A204.1 (cell line): ENCODE measurements at regions not wholly inside any gene's neighbourhood (a gene's known extent, or its start where the extent isn't known, plus 50 kb on each side); places are given as distances from the start of the nearest gene placed in this dataset.

Experiments
- FAIRE-seq: peaks from 2 replicates; lab custom pipeline; 2012; peaks lifted over from hg19 to GRCh38; lab: Jason Lieb, UNC

DNA sequence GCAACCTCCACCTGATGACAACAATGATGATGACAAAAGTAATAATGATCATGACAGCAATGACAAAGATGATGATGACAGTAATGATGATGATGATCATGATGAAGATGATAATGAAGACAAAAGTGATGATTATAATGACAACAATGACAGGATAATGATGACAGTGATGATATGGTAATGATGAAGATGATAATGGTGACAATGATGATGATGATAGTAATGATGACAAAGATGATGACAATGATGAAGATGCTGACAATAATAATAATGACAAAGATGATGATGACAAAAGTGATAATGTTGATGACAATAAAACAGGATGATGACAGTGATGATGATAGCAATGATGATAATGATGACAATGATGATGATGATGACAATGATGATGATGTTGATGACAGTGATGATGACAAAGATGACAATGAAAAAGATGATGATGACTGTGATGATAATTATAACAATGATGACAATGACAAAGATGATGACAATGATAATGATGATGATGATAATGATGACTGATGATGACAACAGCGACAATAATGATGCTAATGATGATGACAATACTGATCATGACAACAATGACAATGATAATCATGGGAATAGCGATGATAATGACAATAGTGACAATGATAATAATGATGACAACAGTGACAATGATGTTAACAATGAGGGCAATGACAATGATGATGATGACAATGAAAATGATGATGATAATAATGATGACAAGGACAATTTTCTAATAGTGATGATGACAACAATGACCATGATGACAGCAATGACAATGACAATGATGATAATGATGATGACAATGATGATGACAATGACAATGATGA is 1106.5 kb upstream of the AUTS2 start:
- no peak for FAIRE-seq

DNA sequence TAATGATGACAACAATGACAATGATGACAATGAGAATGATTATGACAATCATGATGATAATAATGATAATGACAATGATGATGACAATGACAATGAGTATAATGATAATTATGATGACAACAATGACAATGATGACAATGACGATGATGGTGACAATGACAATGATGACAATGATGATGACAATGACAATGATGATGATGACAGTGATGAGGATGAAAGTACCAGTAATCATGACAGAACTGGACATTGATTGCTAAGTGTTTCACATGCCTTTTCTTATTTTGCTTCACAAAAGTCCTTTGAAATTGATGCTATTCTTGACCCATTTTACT is 1106.0 kb upstream of the AUTS2 start:
- FAIRE-seq = no peak

DNA sequence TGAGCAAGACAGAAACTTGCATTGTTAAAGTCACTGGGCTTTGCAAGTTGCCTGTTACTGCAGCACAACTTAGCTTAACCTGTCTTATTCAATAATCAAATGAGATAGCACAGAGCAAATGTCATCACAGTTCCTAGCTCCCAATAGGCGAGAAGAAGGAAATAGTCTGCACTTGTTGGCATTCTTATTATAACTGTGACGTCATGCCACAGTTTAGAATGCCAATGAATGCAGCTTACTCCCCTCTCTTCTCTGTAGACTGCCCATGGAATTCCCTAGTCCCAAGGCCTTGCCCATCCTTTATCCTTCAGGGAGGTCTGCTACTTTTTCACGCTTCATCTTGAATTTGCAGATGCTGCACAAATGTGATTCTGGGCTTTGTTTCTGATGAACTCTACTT is 1094.9 kb upstream of the AUTS2 start:
- FAIRE-seq = no peak

DNA sequence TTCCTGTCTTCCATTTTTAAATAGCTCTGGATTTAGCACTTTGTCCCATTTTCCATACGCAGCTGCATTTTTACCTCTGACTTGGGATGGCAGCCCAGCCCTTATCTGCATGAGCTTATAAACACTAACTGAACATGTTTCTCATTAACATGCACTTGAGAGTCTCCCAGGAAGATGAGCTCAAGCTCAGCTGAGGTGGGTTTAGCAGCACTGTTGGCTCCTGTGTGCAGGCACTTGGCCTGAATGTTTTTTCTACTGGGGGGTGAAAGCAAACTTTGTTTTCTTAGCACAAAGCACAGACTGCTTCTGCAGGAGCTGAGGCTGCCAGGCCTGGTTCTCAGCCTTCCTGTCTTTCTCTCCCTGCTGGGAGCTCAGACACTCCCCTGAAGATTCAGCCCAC is 1093.6 kb upstream of the AUTS2 start:
- FAIRE-seq = no peak

DNA sequence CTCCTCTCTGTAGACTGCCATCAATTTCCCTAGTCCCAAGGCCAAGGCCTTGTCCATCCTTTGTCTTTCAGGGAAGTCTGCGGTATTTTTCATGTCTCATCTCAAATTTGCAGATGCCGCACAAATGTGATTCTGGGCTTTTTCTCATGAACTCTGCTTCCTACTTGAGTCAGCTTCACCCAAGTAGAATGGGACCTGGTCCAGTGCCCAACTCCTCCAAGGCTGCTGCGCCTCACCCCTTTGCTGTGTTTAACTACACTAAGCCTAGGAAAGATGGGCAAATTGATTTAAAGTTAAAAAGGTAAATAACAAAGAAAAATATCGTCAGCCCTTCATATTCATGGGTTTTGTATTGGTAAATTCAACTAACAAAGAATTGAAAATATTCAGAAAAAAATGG is 1092.6 kb upstream of the AUTS2 start:
- FAIRE-seq = no peak

DNA sequence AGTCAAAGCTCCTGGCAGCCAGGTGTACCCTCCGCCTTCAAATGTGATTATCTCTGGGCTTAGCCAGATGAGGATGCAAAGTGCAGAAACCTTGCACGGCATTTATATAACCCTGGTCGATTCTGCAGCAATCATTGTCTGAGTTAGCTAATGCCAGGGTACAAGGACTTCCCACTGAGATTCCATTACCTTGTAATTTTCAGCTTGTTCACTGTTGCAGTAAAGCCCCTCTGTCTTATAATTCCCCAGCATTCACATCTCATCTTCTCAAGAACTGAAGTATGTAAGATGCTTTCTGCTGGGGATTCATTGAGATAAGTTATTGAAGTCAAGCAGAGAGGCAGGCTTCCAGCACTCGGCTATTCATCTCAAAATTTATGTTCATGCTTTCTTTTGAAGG is 1090.6 kb upstream of the AUTS2 start:
- no peak for FAIRE-seq

DNA sequence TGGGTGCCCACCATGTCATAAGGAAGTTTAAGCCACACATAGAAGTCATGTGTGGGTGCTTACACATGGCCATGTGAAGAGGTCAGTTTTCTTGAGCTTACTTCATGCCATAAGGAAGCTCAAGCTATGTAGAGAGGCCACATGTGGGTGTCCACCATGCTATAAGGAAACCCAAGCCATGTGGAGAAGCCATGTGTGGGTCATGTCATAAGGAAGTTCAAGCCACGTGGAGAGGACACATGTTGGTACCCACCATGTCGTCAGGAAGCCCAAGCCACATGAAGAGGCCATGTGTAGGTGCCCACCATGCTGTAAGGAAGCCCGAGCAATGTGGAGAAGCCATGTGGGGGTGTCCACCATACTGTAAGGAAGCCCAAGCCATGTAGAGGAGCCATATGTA is 1089.2 kb upstream of the AUTS2 start:
- no peak for FAIRE-seq

DNA sequence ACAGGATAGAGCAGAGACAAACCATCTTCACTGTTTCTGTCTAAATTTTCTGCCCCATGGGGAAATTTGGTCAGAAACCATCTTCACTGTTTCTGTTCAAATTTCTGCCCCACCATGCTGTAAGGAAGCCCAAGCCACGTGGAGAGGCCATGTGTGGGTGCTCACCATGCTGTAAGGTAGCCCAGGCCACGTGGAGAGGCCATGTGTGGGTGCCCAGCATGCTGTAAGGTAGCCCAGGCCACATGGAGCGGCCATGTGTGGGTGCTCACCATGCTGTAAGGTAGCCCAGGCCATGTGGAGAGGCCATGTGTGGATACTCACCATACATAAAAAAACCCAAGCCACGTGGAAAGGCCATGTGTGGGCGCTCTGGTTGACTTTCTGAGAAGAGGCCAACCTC is 1088.7 kb upstream of the AUTS2 start:
- no peak for FAIRE-seq

DNA sequence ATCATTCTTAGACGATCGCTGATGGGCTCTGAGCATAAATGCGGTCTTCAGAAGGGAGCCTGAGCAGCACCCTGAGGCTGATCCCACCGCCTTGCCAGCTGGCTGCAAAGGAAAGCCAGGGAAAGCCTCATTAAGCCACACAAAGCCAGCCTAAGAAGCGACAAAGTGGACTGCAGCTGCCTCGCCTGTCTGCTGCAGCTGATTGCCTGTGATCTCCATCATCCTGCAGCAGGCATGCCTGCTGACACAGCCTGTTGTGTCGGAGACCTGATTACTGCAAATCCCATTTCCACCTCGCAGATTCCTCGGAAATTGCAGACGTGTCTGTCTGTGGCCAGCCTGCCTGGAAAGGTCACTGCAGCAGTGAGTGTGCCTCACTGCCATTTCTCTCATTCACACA is 1087.0 kb upstream of the AUTS2 start:
- no peak for FAIRE-seq

DNA sequence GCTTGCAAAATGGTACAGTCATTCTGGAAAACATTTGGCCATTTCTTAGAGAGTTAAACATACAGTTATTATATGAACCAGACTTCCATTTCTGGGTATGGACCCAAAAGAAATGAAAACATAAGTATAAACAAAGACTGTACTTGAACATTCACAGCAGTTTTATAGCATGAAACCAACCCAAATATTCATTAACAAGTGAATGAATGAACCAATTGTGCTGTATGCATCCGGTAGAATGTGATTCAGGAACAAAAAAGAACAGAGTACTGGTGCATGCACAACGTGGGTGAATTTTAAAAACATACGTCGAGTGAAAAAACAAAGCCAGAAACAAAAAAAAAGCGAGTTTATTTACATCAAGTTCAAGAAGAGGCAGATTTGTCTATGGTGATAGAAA is 1085.8 kb upstream of the AUTS2 start:
- FAIRE-seq = no peak

DNA sequence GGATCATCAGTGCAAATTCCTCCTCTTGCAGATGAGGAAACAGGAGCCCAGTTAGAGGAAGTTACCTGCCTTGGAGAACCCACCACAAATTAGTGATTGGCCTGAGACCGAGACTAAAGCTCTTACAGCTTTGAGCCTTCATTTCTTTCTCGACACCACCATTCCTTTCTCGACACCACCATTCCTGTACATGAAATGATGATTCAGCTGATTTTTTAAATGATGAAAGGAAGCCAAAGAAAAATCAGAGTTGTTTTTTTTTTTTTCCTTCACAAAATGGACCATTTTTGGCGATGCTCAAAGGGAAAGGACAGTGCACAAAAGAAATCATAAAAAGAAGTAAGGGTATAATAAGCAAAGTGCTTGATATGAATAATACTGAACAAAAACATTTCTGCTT is 1080.2 kb upstream of the AUTS2 start:
- FAIRE-seq = no peak

DNA sequence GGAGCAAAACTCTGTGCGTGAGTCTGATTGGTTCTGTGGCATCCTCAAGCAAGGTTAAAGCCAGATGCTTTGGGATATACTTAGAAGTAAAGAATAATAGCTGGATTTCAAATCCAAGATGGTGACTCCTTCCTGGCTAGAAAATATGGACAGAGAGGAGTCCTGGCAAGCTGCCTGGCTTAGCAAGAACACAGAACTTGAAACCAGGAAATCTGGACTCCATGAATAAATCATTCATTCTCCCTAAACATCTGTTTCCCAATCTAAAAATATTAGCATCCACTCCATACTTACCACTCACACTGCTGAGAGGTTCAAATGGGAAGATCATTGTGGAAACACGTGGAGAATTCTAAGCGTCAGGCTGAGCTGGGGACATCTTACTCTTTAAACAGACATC is 1074.1 kb upstream of the AUTS2 start:
- no peak for FAIRE-seq

DNA sequence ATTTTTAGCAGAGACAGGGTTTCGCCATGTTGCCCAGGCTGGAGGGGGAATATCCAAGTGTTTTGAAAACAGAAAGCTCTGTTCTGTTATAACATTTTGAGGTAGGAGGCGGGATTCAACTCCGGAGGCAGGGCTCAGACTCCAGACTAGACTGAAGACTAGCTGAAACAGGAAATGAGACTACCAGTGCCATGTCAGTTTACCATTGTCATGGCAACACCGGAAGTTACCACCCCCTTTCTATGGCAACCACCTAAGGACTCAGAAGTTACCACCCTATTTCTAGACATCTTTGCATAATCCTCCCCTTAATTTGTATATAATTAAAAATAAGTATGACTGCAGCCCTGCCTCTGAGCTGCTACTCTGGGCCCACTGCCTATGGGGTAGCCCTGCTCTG is 1069.1 kb upstream of the AUTS2 start:
- FAIRE-seq = no peak

DNA sequence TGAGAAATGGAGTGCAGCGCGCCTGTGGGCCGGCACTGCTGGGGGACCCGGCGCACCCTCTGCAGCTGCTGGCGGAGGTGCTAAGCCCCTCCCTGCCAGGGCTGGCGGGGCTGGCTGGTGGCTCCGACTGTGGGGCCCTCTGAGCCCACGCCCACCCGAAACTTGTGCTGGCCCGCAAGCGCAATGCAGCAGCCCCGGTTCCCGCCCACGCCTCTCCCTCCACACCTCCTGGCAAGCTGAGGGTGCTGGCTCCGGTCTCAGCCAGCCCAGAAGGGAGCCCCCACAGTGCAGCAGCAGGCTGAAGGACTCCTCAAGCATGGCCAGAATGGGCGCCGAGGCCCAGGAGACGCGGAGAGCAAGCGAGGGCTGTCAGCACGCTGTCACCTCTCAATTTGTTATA is 1063.0 kb upstream of the AUTS2 start:
- no peak for FAIRE-seq

DNA sequence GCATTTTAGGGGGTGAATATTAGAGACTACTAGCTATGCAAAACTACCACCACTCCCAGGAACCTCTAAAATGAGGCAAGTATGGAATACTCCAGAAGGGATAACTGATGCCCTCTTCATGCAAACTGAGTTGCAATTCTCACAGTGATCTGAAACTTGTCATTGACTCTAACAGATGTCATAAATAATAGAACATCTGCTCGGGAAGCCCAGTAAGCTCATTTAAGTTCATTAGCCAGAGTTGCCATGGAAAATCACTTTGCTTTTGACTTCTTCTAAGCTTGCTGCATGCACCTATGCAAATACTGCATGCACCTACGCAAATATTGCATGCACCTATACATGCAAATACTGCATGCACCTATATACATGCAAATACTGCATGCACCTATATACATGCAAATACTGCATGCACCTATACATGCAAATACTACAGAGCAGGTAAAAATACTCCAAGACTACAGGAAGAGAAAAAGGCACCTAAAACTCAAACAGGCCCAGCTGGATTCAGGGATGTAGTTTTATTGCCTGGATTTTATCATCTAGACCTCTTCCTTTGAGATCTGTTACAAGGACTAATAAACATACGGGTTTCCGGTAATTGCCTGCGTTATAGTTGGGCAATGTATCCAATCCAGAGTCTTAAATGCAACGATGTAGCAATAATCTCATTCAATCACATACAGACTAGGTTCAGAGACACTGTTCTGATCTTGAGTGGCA is 1061.1 kb upstream of the AUTS2 start:
- FAIRE-seq = no peak

DNA sequence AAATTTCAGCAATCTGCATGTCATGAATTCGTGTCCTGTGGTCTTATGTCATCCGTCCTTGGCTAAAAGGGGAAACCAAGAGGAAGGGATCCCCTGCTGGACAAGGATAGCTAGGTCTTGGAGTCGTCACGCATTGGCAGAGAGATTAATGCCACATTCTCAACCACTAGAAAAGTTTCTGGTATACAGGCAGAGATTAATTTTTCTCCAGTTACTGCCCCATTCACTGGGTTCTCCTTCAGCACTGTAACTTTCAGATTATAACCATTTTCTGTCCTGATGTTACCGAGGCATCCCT is 1060.6 kb upstream of the AUTS2 start:
- FAIRE-seq = no peak

DNA sequence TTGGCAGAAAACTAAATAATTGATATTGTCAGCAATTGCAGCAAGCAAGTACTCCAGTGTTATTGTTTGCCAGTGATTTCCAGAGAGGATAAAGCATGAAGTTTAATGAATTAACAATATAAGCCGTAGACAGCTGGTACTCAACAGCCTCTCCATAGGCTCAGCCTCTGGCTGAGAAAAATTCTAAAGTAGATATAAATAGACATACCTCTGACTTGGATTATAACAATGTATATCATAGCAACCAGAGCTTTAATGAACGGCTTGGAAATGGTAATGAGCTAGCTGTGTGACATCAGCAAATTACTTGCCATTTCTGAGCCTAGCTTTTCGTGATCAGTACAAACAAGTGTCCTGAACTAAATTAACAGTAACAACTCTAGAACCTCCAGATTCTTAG is 1055.4 kb upstream of the AUTS2 start:
- no peak for FAIRE-seq

DNA sequence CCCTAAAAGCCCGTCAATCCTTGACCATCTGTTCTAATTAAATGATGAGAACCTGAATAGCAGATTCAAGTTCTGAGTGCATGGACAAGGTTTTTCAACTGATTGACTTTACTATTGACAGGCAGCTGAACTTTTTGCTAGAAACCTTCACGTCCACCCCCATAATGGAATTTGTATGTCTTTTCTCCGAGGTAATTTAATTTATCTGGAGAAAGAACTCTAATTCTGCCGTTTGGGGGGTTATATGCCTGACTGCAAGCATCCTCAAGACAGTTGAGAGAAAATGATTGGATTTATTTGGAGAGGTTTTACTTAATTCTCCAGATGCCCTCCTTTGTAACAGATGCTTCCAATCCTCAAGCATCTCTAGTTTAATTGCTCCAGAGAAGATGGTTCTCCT is 1053.4 kb upstream of the AUTS2 start:
- FAIRE-seq = no peak

DNA sequence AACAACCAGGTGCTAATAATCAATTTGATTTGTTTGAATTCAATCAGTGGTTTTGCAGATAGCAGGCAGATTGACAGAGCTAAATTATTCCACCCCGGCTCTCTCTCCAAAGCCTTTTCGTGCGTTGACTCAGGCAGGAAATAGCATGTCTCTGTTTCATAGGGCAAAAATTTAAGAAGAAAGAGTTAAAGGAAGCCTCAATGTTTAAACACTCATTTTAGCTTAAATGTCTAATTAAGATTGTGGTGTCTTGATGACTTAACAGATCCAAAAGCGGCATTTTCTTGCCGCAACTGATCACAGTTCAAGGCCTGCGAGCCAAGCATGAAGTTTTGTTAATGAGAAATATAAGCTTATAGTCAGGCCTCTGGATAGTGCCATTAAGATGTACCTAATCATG is 1051.1 kb upstream of the AUTS2 start:
- FAIRE-seq = no peak

DNA sequence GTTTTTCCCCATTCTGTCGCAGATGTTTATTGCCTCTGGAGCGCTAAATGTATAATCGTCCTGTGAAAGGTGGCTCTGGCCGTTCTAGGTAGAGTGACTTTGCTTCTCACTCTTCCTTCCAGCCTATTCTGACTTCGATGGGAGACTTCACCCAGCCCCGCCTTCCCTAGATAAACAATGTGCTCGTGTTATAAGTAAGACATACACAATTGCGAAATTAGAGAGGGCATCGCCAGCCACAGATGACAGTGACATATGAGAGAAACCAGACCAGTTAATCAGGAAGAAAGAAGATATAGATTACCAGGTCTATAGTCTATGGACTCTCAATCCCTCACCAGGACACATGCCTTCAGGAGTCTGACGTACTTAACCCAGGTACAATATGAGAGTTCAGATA is 1050.5 kb upstream of the AUTS2 start:
- no peak for FAIRE-seq

DNA sequence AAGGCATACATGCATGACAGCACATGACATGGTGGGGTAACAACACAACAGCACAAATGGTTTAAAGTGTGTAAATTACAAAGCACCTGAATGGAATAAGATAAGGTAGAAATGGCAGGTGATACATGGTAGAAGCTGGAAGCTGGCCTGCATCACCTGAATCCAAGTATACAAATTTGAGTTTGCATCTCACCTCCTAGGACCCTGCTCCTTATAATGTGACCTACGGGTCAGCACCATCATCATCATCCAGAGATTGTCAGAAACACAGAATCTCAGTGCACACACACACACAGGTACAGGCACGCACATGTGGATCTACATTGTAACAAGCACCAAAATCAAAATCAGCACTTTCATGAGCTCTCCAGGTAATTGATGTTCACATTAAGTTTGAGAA is 1048.2 kb upstream of the AUTS2 start:
- FAIRE-seq = no peak

DNA sequence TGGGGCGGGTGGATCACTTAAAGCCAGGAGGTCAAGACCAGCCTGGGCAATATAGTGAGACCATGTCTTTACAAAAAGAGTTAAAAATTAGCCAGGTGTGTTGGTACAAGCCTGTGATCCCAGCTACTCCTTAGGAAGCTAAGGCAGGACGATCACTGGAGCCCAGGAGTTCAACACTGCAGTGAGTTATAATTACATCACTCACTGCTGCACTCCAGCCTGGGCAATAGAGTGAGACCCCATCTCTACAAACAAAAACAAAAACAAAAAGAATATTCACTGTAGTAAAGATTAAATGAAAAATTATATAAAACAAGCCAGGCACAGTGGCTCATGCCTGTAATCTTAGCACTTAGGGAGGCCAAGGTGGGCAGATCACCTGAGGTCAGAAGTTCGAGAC is 1047.6 kb upstream of the AUTS2 start:
- no peak for FAIRE-seq

DNA sequence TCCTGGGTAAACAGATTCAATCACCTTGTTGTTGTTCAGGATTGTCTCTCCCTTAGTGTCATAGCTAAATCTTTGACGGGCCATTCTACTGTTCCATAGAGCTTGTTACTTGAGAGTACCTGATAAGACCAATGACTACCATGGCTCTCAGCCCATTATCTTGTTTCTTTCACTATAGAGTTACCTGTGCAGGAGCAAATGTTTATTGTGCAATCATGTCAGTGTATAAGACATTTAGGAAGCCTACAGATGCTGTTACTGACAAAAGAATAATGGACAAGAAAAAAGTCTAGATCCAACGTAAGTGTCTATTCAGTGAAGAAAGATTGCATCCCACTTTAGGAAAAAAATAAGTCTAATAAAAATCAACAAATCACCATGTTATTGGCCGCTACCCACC is 1041.7 kb upstream of the AUTS2 start:
- FAIRE-seq = no peak

DNA sequence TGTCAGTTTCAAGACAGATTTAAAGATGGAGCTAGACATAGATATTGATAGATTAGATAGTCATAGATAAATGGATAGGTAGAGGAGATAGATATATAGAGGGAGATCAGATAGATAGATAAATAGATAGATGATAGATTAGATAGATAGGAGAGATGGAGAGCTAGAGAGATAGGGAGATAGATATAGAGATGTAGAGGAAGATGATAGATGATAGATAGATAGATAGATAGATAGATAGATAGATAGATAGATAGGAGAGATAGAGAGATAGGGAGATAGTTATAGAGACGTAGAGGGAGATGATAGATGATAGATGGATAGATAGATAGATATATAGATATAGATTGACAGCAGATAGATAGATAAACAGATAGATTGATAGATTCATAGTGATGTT is 1038.8 kb upstream of the AUTS2 start:
- FAIRE-seq = no peak
